ENCODE measurements at regions not wholly inside any gene's neighbourhood (a gene's known extent, or its start where the extent isn't known, plus 50 kb on each side); places are given as distances from the start of the nearest gene placed in this dataset.

DNA sequence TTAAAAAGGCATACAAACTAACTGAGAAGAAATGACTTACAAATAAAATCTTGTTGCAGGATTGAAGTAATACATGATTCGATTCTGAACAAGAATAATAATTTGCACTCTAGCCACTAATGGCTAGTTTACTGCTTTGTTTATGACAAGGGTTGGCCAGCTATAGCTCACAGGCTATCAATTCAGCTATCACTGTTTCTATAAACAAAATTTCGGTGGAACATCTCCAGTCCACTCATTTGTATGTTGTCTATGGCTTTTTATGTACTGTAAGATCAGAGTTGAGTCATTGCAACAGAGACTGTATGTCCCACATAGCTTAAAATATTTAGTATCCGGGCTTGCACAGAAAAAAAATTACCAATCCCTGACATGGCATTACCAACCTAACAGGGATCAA is 543.7 kb upstream of the CNTNAP5 start:
- Mint-ChIP-seq H3K36me3 (ENCODE audit: low read depth) (no peaks in the 10 kb centered on the region), H3K27ac (no peak overlapping the region), H3K9me3 (no peaks in the 10 kb centered on the region), H3K4me3 (no peak overlapping the region), H3K4me1 (no peaks in the 10 kb centered on the region), H3K27me3 (ENCODE audit: low read depth) (no peaks in the 10 kb centered on the region)
- TF ChIP-seq, protein P1, sequence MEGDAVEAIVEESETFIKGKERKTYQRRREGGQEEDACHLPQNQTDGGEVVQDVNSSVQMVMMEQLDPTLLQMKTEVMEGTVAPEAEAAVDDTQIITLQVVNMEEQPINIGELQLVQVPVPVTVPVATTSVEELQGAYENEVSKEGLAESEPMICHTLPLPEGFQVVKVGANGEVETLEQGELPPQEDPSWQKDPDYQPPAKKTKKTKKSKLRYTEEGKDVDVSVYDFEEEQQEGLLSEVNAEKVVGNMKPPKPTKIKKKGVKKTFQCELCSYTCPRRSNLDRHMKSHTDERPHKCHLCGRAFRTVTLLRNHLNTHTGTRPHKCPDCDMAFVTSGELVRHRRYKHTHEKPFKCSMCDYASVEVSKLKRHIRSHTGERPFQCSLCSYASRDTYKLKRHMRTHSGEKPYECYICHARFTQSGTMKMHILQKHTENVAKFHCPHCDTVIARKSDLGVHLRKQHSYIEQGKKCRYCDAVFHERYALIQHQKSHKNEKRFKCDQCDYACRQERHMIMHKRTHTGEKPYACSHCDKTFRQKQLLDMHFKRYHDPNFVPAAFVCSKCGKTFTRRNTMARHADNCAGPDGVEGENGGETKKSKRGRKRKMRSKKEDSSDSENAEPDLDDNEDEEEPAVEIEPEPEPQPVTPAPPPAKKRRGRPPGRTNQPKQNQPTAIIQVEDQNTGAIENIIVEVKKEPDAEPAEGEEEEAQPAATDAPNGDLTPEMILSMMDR (IDR thresholded peaks at IDR 0.05; ENCODE audit: unreplicated experiment in 3 of 3) = no peak

DNA sequence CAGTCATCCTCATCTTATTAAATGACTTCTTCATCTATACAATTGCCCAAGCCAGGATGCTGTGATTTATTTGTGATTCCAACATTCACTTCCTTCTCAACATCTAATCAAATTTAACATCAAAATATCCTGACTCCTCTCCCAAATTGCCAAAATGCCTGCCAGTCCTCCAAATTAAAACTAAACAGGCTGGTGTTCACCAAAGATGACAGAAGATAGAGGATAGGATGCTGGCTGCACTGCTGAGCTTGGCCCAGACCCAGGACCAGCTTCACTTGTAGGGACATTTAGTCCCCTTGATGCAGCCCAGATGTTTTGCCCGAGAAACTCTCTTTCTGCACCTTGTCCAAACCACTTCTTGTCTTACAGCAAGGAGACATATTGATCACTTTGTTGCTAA is 540.0 kb upstream of the CNTNAP5 start:
- Mint-ChIP-seq H3K36me3 (ENCODE audit: low read depth) (no peaks in the 10 kb centered on the region), H3K27me3 (ENCODE audit: low read depth) (no peaks in the 10 kb centered on the region), H3K9me3 (no peaks in the 10 kb centered on the region), H3K4me1 (no peaks in the 10 kb centered on the region), H3K4me3 (no peak overlapping the region), H3K27ac (no peak overlapping the region)
- TF ChIP-seq, protein P1 (IDR thresholded peaks at IDR 0.05; ENCODE audit: unreplicated experiment in 3 of 3) = no peak

DNA sequence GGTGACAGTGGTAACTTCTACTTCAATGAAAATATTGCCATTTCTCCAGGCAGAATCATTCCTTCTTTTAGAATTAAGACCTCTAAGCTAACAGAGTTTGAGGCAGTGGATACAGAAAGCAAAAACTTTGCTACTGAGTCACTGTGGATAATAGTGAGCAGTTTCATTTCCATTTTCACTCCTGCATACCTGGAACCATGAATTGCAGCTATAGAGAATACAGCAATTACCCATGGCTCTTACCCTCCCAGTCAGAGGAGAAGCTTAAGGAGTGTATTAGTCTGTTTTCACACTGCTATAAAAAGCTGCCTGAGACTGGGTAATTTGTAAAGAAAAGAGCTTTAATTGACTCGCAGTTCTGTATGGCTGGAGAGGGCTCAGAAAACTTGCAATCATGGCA is 531.4 kb upstream of the CNTNAP5 start:
- Mint-ChIP-seq H3K36me3 (ENCODE audit: low read depth) (no peaks in the 10 kb centered on the region), H3K27me3 (ENCODE audit: low read depth) (peaks cover 4% of the 10 kb centered on the region), H3K9me3 (no peaks in the 10 kb centered on the region), H3K4me3 (no peak overlapping the region), H3K4me1 (no peaks in the 10 kb centered on the region), H3K27ac (no peak overlapping the region)
- TF ChIP-seq, protein P1 (IDR thresholded peaks at IDR 0.05; ENCODE audit: unreplicated experiment in 3 of 3) = no peak

DNA sequence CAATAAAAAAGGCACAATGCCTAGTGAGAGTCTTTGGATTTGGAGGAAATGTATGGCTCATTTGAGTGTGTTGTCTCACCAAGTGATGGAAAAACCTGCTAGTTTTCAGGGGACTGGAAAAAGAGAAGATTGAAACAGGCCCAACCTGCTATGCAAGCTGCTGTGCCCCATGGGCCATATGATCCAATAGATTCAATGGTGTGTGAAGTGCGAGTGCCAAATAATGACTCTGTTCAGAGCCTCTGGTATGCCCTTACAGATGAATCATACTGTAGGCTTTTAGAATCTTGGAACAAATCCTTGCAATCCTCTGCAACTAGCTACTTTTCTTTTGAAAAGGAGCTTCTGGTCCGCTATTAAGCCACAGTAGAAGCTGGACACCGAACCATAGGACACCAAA is 529.8 kb upstream of the CNTNAP5 start:
- TF ChIP-seq, protein P1 (IDR thresholded peaks at IDR 0.05; ENCODE audit: unreplicated experiment in 3 of 3) = no peak
- no peak overlapping the region for H3K27ac Mint-ChIP-seq
- peaks cover 4% of the 10 kb centered on the region for H3K27me3 Mint-ChIP-seq (ENCODE audit: low read depth)
- H3K4me3 Mint-ChIP-seq = no peak overlapping the region
- no peaks in the 10 kb centered on the region for H3K36me3 Mint-ChIP-seq (ENCODE audit: low read depth)
- no peaks in the 10 kb centered on the region for H3K9me3 Mint-ChIP-seq
- H3K4me1 Mint-ChIP-seq = no peaks in the 10 kb centered on the region

DNA sequence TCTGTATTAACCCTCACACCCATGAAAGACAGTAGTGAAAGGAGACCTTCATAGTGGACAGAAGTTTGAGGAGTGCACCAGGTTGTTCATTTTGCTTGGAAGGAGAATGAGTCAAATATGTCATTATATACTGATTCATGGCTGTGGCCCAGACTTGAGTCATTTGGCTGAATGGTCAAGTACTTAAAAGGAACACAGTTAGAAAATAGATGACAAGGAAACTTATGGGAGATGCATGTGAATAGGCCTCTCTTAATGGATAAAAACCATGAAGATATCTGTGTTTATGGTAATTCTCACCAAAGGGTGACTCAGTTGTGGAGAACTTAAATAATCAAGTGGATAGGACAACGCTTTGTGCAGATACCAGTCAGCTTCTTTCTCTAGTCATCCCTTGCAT is 524.7 kb upstream of the CNTNAP5 start:
- Mint-ChIP-seq H3K27me3 (ENCODE audit: low read depth) (no peaks in the 10 kb centered on the region), H3K9me3 (no peaks in the 10 kb centered on the region), H3K27ac (no peak overlapping the region), H3K4me3 (no peak overlapping the region), H3K4me1 (no peaks in the 10 kb centered on the region), H3K36me3 (ENCODE audit: low read depth) (no peaks in the 10 kb centered on the region)
- TF ChIP-seq, protein P1 (IDR thresholded peaks at IDR 0.05; ENCODE audit: unreplicated experiment in 3 of 3) = no peak

DNA sequence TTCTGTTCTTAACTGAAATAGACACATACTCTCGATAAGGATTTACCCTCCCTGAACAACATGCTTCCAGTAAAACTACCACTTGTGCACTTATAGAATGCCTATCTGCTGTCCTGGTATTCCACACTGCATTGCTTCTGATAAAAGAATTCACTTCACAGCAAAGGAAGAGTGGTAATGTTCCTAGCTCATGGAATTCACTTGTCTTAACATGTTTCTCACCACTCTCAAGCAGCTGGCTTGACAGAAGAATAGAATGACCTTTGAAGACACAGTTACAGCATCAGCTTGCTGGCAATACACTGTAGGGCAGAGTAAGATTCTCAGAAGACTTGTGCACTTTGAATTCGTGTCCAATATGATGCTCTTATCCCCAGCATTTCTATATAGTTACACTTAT is 524.1 kb upstream of the CNTNAP5 start:
- Mint-ChIP-seq H3K4me1 (no peaks in the 10 kb centered on the region), H3K27me3 (ENCODE audit: low read depth) (no peaks in the 10 kb centered on the region), H3K36me3 (ENCODE audit: low read depth) (no peaks in the 10 kb centered on the region), H3K9me3 (no peaks in the 10 kb centered on the region), H3K4me3 (no peak overlapping the region), H3K27ac (no peak overlapping the region)
- TF ChIP-seq, protein P1 (IDR thresholded peaks at IDR 0.05; ENCODE audit: unreplicated experiment in 3 of 3) = no peak
